H9 (cell line): ENCODE measurements at regions not wholly inside any gene's neighbourhood (a gene's known extent, or its start where the extent isn't known, plus 50 kb on each side); places are given as distances from the start of the nearest gene placed in this dataset.

Experiments
- DNase-seq: peaks from one replicate; pipeline ENCODE4 v3.0.0-alpha.2; 2017
- H2AFZ ChIP-seq: one replicate; pipeline ENCODE4 v1.6.1; 2013; ENCODE audit warnings: mild to moderate bottlenecking, low read length, control low read depth, moderate library complexity
- H2AK5ac ChIP-seq: 2 replicates; pipeline ENCODE4 v1.6.1; 2013; ENCODE audit warnings: low read length, control low read depth, mixed read lengths; ENCODE audit not compliant: insufficient read length
- H2BK120ac ChIP-seq: one replicate; pipeline ENCODE4 v1.6.1; 2013; ENCODE audit warnings: low read depth, mild to moderate bottlenecking, low read length, control low read depth, inconsistent platforms; ENCODE audit not compliant: poor library complexity, severe bottlenecking
- H2BK12ac ChIP-seq: 2 replicates; pipeline ENCODE4 v1.6.1; 2013; ENCODE audit warnings: low read length, control low read depth, mixed read lengths, low read depth; ENCODE audit not compliant: insufficient read length
- H2BK15ac ChIP-seq: 2 replicates; pipeline ENCODE4 v1.6.1; 2013; ENCODE audit warnings: low read depth, low read length, control low read depth
- H2BK20ac ChIP-seq: one replicate; pipeline ENCODE4 v1.6.1; 2013; ENCODE audit warnings: low read depth, mild to moderate bottlenecking, low read length, control low read depth, inconsistent platforms; ENCODE audit not compliant: poor library complexity, severe bottlenecking
- H2BK5ac ChIP-seq: 2 replicates; pipeline ENCODE4 v1.6.1; 2013; ENCODE audit warnings: low read length, control low read depth, mixed read lengths; ENCODE audit not compliant: insufficient read length
- H3K14ac ChIP-seq: 2 replicates; pipeline ENCODE4 v1.6.1; 2013; ENCODE audit warnings: low read length, control low read depth; ENCODE audit not compliant: insufficient read depth
- H3K18ac ChIP-seq: 2 replicates; pipeline ENCODE4 v1.6.1; 2013; ENCODE audit warnings: low read depth, mild to moderate bottlenecking, mixed read lengths, low read length, control low read depth; ENCODE audit not compliant: insufficient read length
- H3K23ac ChIP-seq: 2 replicates; pipeline ENCODE4 v1.6.1; 2013; ENCODE audit warnings: low read length, control low read depth, mixed read lengths, low read depth; ENCODE audit not compliant: insufficient read length
- H3K23me2 ChIP-seq: 2 replicates; pipeline ENCODE4 v1.6.1; 2013; ENCODE audit warnings: low read depth, mild to moderate bottlenecking, mixed read lengths, low read length, control low read depth; ENCODE audit not compliant: insufficient read length, poor library complexity, severe bottlenecking
- H3K27ac ChIP-seq: 2 replicates; pipeline ENCODE4 v1.5.1; 2013; ENCODE audit warnings: low read length, control low read depth, mixed read lengths, low read depth; ENCODE audit not compliant: insufficient read length
- H3K27me3 ChIP-seq: 2 replicates; pipeline ENCODE4 v1.6.1; 2013; ENCODE audit warnings: low read length, control low read depth, inconsistent platforms; ENCODE audit not compliant: insufficient read depth
- H3K4ac ChIP-seq: 2 replicates; pipeline ENCODE4 v1.6.1; 2013; ENCODE audit warnings: low read depth, mild to moderate bottlenecking, control low read depth, inconsistent platforms, low read length, moderate library complexity
- H3K4me1 ChIP-seq: 2 replicates; pipeline ENCODE4 v1.6.1; 2013; ENCODE audit warnings: low read length, control low read depth, inconsistent platforms; ENCODE audit not compliant: insufficient read depth
- H3K4me2 ChIP-seq: 2 replicates; pipeline ENCODE4 v1.6.1; 2013; ENCODE audit warnings: low read length, control low read depth, mixed read lengths; ENCODE audit not compliant: insufficient read length, insufficient read depth
- H3K56ac ChIP-seq: 2 replicates; pipeline ENCODE4 v1.6.1; 2013; ENCODE audit warnings: low read depth, mild to moderate bottlenecking, mixed read lengths, low read length, control low read depth; ENCODE audit not compliant: insufficient read length
- H3K79me1 ChIP-seq: 2 replicates; pipeline ENCODE4 v1.6.1; 2013; ENCODE audit warnings: low read depth, mild to moderate bottlenecking, moderate library complexity, low read length, control low read depth, inconsistent platforms; ENCODE audit not compliant: insufficient read depth, poor library complexity, severe bottlenecking
- H3K79me2 ChIP-seq: 2 replicates; pipeline ENCODE4 v1.6.1; 2013; ENCODE audit warnings: low read length, control low read depth, inconsistent platforms; ENCODE audit not compliant: insufficient read depth
- H3K9ac ChIP-seq: 2 replicates; pipeline ENCODE4 v1.6.1; 2013; ENCODE audit warnings: low read length, control low read depth, mixed read lengths; ENCODE audit not compliant: insufficient read length; ENCODE audit errors: extremely low read depth
- H3K9me3 ChIP-seq: one replicate; pipeline ENCODE4 v1.6.1; 2013; ENCODE audit warnings: low read depth, low read length, inconsistent platforms; ENCODE audit not compliant: control insufficient read depth
- H3T11ph ChIP-seq: one replicate; pipeline ENCODE4 v1.6.1; 2013; ENCODE audit warnings: mild to moderate bottlenecking, low read length, control low read depth, inconsistent platforms
- H4K20me1 ChIP-seq: one replicate; pipeline ENCODE4 v1.6.1; 2013; ENCODE audit not compliant: control insufficient read depth, insufficient read length, insufficient read depth
- H4K5ac ChIP-seq: 2 replicates; pipeline ENCODE4 v1.6.1; 2013; ENCODE audit warnings: low read depth, mild to moderate bottlenecking, mixed read lengths, low read length, control low read depth; ENCODE audit not compliant: insufficient read length
- H4K8ac ChIP-seq: replicated peaks from 2 replicates; pipeline ENCODE4 v1.6.1; 2013; ENCODE audit warnings: low read length, control low read depth, mixed read lengths, low read depth; ENCODE audit not compliant: insufficient read length
- H4K91ac ChIP-seq: 2 replicates; pipeline ENCODE4 v1.6.1; 2013; ENCODE audit warnings: low read depth, mild to moderate bottlenecking, moderate library complexity, mixed read lengths, low read length, control low read depth; ENCODE audit not compliant: insufficient read length
- H3K27ac Mint-ChIP-seq, 3 experiments: 2 replicates in 2 of 3; 3 replicates in 1 of 3; pipeline ENCODE4 v1.8.0; 2020 to 2021; ENCODE audit warnings: mixed read lengths in 3 of 3, mild to moderate bottlenecking in 1 of 3, moderate library complexity in 1 of 3
- H3K27me3 Mint-ChIP-seq: 2 replicates; pipeline ENCODE4 v1.8.0; 2021; ENCODE audit warnings: low read depth, mild to moderate bottlenecking, moderate library complexity, mixed read lengths
- H3K36me3 Mint-ChIP-seq, 3 experiments: 2 replicates in 2 of 3; 3 replicates in 1 of 3; pipeline ENCODE4 v1.8.0; 2020 to 2021; ENCODE audit warnings: low read depth in 3 of 3, mixed read lengths in 3 of 3; ENCODE audit not compliant: insufficient read depth in 1 of 3
- H3K4me1 Mint-ChIP-seq, 2 experiments: 2 replicates each; pipeline ENCODE4 v1.8.0; 2020; ENCODE audit warnings: mixed read lengths in 2 of 2
- H3K4me3 Mint-ChIP-seq, 2 experiments: 2 replicates in 1 of 2; 3 replicates in 1 of 2; pipeline ENCODE4 v1.8.0; 2020 to 2021; ENCODE audit warnings: mild to moderate bottlenecking in 2 of 2, mixed read lengths in 2 of 2, moderate library complexity in 1 of 2
- H3K9me3 Mint-ChIP-seq, 2 experiments: 2 replicates in 1 of 2; 3 replicates in 1 of 2; pipeline ENCODE4 v1.8.0; 2020; ENCODE audit warnings: mild to moderate bottlenecking in 2 of 2, mixed read lengths in 2 of 2, moderate library complexity in 1 of 2
- WGBS: extraction: QIAGEN DNeasy Blood & Tissue Kit; methylation state at CpG from one replicate; pipeline ENCODE4 v1.1.7; 2013; ENCODE audit warnings: missing lambda C conversion rate, low lambda C conversion rate, mixed read lengths; ENCODE audit not compliant: insufficient read length; ENCODE audit errors: extremely low coverage; 5-methylcytosine and 5-hydroxymethylcytosine counted together
- TF ChIP-seq, protein P1 (sequence below): fragments of 200-600 bp; sonication (generic); conservative IDR thresholded peaks from 3 replicates; pipeline ENCODE4 v1.8.0; 2021; ENCODE audit warnings: antibody characterized with exemption, mild to moderate bottlenecking

DNA sequence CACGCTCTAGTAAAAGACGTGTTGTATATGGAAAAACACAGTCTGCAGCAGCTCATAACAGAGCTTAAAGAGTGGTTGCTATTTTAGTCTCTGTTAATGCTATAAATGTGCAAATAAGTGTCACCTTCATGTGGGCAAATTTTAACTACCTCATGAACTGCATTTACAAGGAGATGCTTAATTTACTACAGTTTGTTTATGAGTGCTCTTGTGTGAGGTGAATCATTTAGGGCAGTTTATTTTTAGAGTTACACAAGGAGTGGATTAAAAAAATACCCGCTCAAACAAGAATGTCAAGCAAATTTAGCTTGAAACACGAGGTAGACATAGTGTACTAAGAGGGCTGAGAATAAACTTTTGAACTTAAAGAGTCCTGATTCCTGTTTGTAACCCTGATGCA, 579.0 kb downstream of the MFSD1 start:
- TF ChIP-seq, protein P1, sequence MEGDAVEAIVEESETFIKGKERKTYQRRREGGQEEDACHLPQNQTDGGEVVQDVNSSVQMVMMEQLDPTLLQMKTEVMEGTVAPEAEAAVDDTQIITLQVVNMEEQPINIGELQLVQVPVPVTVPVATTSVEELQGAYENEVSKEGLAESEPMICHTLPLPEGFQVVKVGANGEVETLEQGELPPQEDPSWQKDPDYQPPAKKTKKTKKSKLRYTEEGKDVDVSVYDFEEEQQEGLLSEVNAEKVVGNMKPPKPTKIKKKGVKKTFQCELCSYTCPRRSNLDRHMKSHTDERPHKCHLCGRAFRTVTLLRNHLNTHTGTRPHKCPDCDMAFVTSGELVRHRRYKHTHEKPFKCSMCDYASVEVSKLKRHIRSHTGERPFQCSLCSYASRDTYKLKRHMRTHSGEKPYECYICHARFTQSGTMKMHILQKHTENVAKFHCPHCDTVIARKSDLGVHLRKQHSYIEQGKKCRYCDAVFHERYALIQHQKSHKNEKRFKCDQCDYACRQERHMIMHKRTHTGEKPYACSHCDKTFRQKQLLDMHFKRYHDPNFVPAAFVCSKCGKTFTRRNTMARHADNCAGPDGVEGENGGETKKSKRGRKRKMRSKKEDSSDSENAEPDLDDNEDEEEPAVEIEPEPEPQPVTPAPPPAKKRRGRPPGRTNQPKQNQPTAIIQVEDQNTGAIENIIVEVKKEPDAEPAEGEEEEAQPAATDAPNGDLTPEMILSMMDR, result no peak
- H3K4me3 Mint-ChIP-seq, result no peak overlapping the region
- no CpG with 5 or more reads among the region's 4 CpGs for WGBS

More for the DNA sequence above, 579.0 kb downstream of the MFSD1 start:
- Histone ChIP-seq H3K56ac (no peak overlapping the region), H3K27ac (no peak overlapping the region), H3K79me1 (no peaks in the 10 kb centered on the region), H4K5ac (no peak overlapping the region), H3K4me1 (no peaks in the 10 kb centered on the region), H3K79me2 (no peaks in the 10 kb centered on the region), H3K14ac (no peak overlapping the region), H4K91ac (no peak overlapping the region), H2BK15ac (no peak overlapping the region), H3K4ac (no peak overlapping the region), H3T11ph (no peak overlapping the region), H3K27me3 (no peaks in the 10 kb centered on the region), H3K4me2 (no peak overlapping the region), H4K8ac (no peak overlapping the region), H4K20me1 (no peaks in the 10 kb centered on the region), H2BK120ac (no peak overlapping the region), H2AFZ (no peak overlapping the region), H3K9ac (no peak overlapping the region), H2AK5ac (no peak overlapping the region), H3K23ac (no peak overlapping the region), H2BK20ac (no peak overlapping the region), H2BK5ac (no peak overlapping the region), H3K9me3 (no peaks in the 10 kb centered on the region), H3K18ac (no peak overlapping the region), H2BK12ac (no peak overlapping the region), H3K23me2 (no peaks in the 10 kb centered on the region)
- Mint-ChIP-seq H3K36me3 (no peaks in the 10 kb centered on the region), H3K27me3 (no peaks in the 10 kb centered on the region), H3K27ac (no peak overlapping the region), H3K4me1 (0 out of 4 replicates have a peak, but pooled peaks cover 0 to 3% of the 10 kb centered on the region in 2 experiments), H3K9me3 (peaks cover 2% of the 10 kb centered on the region in 2 experiments; a peak in 3 of 5 replicates)
- DNase-seq, result no peak
